IPS-15b (cell line): ENCODE measurements at regions not wholly inside any gene's neighbourhood (a gene's known extent, or its start where the extent isn't known, plus 50 kb on each side); places are given as distances from the start of the nearest gene placed in this dataset.
A peak's percentile ranks its signal among the peaks of the same experiment; 100 is the strongest.

Experiments
- H3K27me3 ChIP-seq: one replicate; pipeline ENCODE4 v1.6.1; 2013; ENCODE audit warnings: low read length; ENCODE audit not compliant: control insufficient read depth, insufficient read depth
- H3K36me3 ChIP-seq: one replicate; pipeline ENCODE4 v1.6.1; 2013; ENCODE audit warnings: low read length; ENCODE audit not compliant: control insufficient read depth, insufficient read depth
- H3K4me1 ChIP-seq: one replicate; pipeline ENCODE4 v1.6.1; 2013; ENCODE audit warnings: mild to moderate bottlenecking, low read length; ENCODE audit not compliant: control insufficient read depth, insufficient read depth
- H3K4me3 ChIP-seq: one replicate; pipeline ENCODE4 v1.5.1; 2013; ENCODE audit warnings: low read depth, low read length
- H3K9ac ChIP-seq: one replicate; pipeline ENCODE4 v1.6.1; 2013; ENCODE audit warnings: low read depth, mild to moderate bottlenecking, low read length
- H3K9me3 ChIP-seq: one replicate; pipeline ENCODE4 v1.6.1; 2013; ENCODE audit warnings: mild to moderate bottlenecking, low read length; ENCODE audit not compliant: control insufficient read depth, insufficient read depth

- no peaks in the 10 kb centered on the region for H3K9me3 ChIP-seq
- H3K27me3 ChIP-seq: peaks cover 20% of the 10 kb centered on the region
- no peak overlapping the region for H3K4me3 ChIP-seq
- no peaks in the 10 kb centered on the region for H3K4me1 ChIP-seq
- no peaks in the 10 kb centered on the region for H3K36me3 ChIP-seq
- H3K9ac ChIP-seq: no peak overlapping the region
Observed at GRCh38 chr15:96043591-96044171, 286.8 kb upstream of the NR2F2 start.

- Histone ChIP-seq H3K27me3 (peaks cover 46% of the 10 kb centered on the region), H3K36me3 (no peaks in the 10 kb centered on the region), H3K9ac (no peak overlapping the region), H3K9me3 (no peaks in the 10 kb centered on the region), H3K4me3 (no peak overlapping the region), H3K4me1 (peaks cover 3% of the 10 kb centered on the region)
Observed at GRCh38 chr15:96046620-96047240, 283.8 kb upstream of the NR2F2 start.

- H3K27me3 ChIP-seq: peaks cover 53% of the 10 kb centered on the region
- peaks cover 8% of the 10 kb centered on the region for H3K4me1 ChIP-seq
- H3K4me3 ChIP-seq: no peak overlapping the region
- no peaks in the 10 kb centered on the region for H3K9me3 ChIP-seq
- no peak overlapping the region for H3K9ac ChIP-seq
- H3K36me3 ChIP-seq: no peaks in the 10 kb centered on the region
Observed at GRCh38 chr15:96047255-96047931, 283.1 kb upstream of the NR2F2 start.

- Histone ChIP-seq H3K4me3 (no peak overlapping the region), H3K9me3 (no peaks in the 10 kb centered on the region), H3K9ac (no peak overlapping the region), H3K36me3 (no peaks in the 10 kb centered on the region), H3K4me1 (peaks cover 9% of the 10 kb centered on the region), H3K27me3 (peaks cover 60% of the 10 kb centered on the region)
Observed at GRCh38 chr15:96049323-96049722, 281.2 kb upstream of the NR2F2 start.

- Histone ChIP-seq H3K9me3 (no peaks in the 10 kb centered on the region), H3K4me3 (no peak overlapping the region), H3K9ac (no peak overlapping the region), H3K27me3 (peaks cover 64% of the 10 kb centered on the region), H3K4me1 (peaks cover 9% of the 10 kb centered on the region), H3K36me3 (no peaks in the 10 kb centered on the region)
Observed at GRCh38 chr15:96049766-96050165, 280.7 kb upstream of the NR2F2 start.

GRCh38 chr15:96051598-96051997 is 278.9 kb upstream of the NR2F2 start:
- H3K9me3 ChIP-seq: no peaks in the 10 kb centered on the region
- no peaks in the 10 kb centered on the region for H3K36me3 ChIP-seq
- peak overlapping the region; percentile 5 for H3K4me3 ChIP-seq
- peaks cover 9% of the 10 kb centered on the region for H3K4me1 ChIP-seq
- peaks cover 82% of the 10 kb centered on the region for H3K27me3 ChIP-seq
- no peak overlapping the region for H3K9ac ChIP-seq

GRCh38 chr15:96052154-96052553 is 278.3 kb upstream of the NR2F2 start:
- Histone ChIP-seq H3K27me3 (peaks cover 85% of the 10 kb centered on the region), H3K9me3 (no peaks in the 10 kb centered on the region), H3K9ac (no peak overlapping the region), H3K36me3 (no peaks in the 10 kb centered on the region), H3K4me3 (peak overlapping the region; percentile 48), H3K4me1 (peaks cover 9% of the 10 kb centered on the region)

GRCh38 chr15:96052572-96053030 is 277.9 kb upstream of the NR2F2 start:
- no peaks in the 10 kb centered on the region for H3K9me3 ChIP-seq
- peak overlapping the region; percentile 48 for H3K4me3 ChIP-seq
- peaks cover 9% of the 10 kb centered on the region for H3K4me1 ChIP-seq
- no peak overlapping the region for H3K9ac ChIP-seq
- no peaks in the 10 kb centered on the region for H3K36me3 ChIP-seq
- H3K27me3 ChIP-seq: peaks cover 83% of the 10 kb centered on the region

GRCh38 chr15:96053031-96053780 is 277.3 kb upstream of the NR2F2 start:
- no peak overlapping the region for H3K9ac ChIP-seq
- no peaks in the 10 kb centered on the region for H3K36me3 ChIP-seq
- H3K4me3 ChIP-seq: peak overlapping the region; percentile 48
- peaks cover 83% of the 10 kb centered on the region for H3K27me3 ChIP-seq
- H3K9me3 ChIP-seq: no peaks in the 10 kb centered on the region
- H3K4me1 ChIP-seq: peaks cover 9% of the 10 kb centered on the region

GRCh38 chr15:96053781-96054428 is 276.6 kb upstream of the NR2F2 start:
- no peaks in the 10 kb centered on the region for H3K36me3 ChIP-seq
- H3K4me3 ChIP-seq: peak overlapping the region; percentile 48
- H3K27me3 ChIP-seq: peaks cover 82% of the 10 kb centered on the region
- peaks cover 9% of the 10 kb centered on the region for H3K4me1 ChIP-seq
- H3K9me3 ChIP-seq: no peaks in the 10 kb centered on the region
- no peak overlapping the region for H3K9ac ChIP-seq

- Histone ChIP-seq H3K36me3 (no peaks in the 10 kb centered on the region), H3K9ac (no peak overlapping the region), H3K4me3 (no peak overlapping the region), H3K27me3 (peaks cover 80% of the 10 kb centered on the region), H3K4me1 (peaks cover 9% of the 10 kb centered on the region), H3K9me3 (no peaks in the 10 kb centered on the region)
Observed at GRCh38 chr15:96054621-96055020, 275.9 kb upstream of the NR2F2 start.
